HG02678 (cell line): ENCODE measurements at regions not wholly inside any gene's neighbourhood (a gene's known extent, or its start where the extent isn't known, plus 50 kb on each side); places are given as distances from the start of the nearest gene placed in this dataset.
"Not testable (repeated sequence)": the region's sequence is repeated elsewhere in the genome, so short reads cannot be mapped to it uniquely, and the experiment has no call there.

Experiments used
- ATAC-seq: cut with Tn5 transposase; IDR thresholded peaks from one replicate; pipeline ENCODE4 v1.9.1; 2021; ENCODE audit warnings: mild to moderate bottlenecking, moderate library complexity; ENCODE audit not compliant: unreplicated experiment

GRCh38 chr4:124432500-124432899, 280.0 kb downstream of the ANKRD50 start:
- ATAC-seq, result no peak

- ATAC-seq, result no peak
Observed at GRCh38 chr4:124433044-124433443, 279.5 kb downstream of the ANKRD50 start.

- ATAC-seq, result no peak
Observed at GRCh38 chr4:124433500-124433899, 279.0 kb downstream of the ANKRD50 start.

GRCh38 chr4:124435274-124435950, 277.1 kb downstream of the ANKRD50 start:
- ATAC-seq, result no peak

- ATAC-seq, result no peak
Observed at GRCh38 chr4:124437853-124438495, 274.6 kb downstream of the ANKRD50 start.

- ATAC-seq, result no peak
Observed at GRCh38 chr4:124445071-124445470, 267.5 kb downstream of the ANKRD50 start.

- ATAC-seq, result no peak
Observed at GRCh38 chr4:124449881-124450280, 262.7 kb downstream of the ANKRD50 start.

GRCh38 chr4:124450851-124451250, 261.7 kb downstream of the ANKRD50 start:
- no peak for ATAC-seq

- ATAC-seq, result no peak
Observed at GRCh38 chr4:124454772-124455270, 257.7 kb downstream of the ANKRD50 start.

GRCh38 chr4:124455671-124456070, 256.9 kb downstream of the ANKRD50 start:
- ATAC-seq, result no peak

- no peak for ATAC-seq
Observed at GRCh38 chr4:124459196-124459940, 253.2 kb downstream of the ANKRD50 start.

GRCh38 chr4:124459941-124460310, 252.6 kb downstream of the ANKRD50 start:
- no peak for ATAC-seq

- ATAC-seq, result not testable (repeated sequence)
Observed at GRCh38 chr4:124461592-124461991, 250.9 kb downstream of the ANKRD50 start.

- no peak for ATAC-seq
Observed at GRCh38 chr4:124462954-124463828, 249.3 kb downstream of the ANKRD50 start.

GRCh38 chr4:124464836-124465235, 247.7 kb downstream of the ANKRD50 start:
- ATAC-seq, result no peak

GRCh38 chr4:124468360-124468759, 244.2 kb downstream of the ANKRD50 start:
- ATAC-seq, result no peak

GRCh38 chr4:124469981-124470380, 242.6 kb downstream of the ANKRD50 start:
- ATAC-seq, result no peak

GRCh38 chr4:124478470-124478869, 234.1 kb downstream of the ANKRD50 start:
- no peak for ATAC-seq

GRCh38 chr4:124480061-124480460, 232.5 kb downstream of the ANKRD50 start:
- ATAC-seq, result no peak

GRCh38 chr4:124481123-124481522, 231.4 kb downstream of the ANKRD50 start:
- no peak for ATAC-seq
